ENCODE measurements at regions not wholly inside any gene's neighbourhood (a gene's known extent, or its start where the extent isn't known, plus 50 kb on each side); places are given as distances from the start of the nearest gene placed in this dataset.

DNA sequence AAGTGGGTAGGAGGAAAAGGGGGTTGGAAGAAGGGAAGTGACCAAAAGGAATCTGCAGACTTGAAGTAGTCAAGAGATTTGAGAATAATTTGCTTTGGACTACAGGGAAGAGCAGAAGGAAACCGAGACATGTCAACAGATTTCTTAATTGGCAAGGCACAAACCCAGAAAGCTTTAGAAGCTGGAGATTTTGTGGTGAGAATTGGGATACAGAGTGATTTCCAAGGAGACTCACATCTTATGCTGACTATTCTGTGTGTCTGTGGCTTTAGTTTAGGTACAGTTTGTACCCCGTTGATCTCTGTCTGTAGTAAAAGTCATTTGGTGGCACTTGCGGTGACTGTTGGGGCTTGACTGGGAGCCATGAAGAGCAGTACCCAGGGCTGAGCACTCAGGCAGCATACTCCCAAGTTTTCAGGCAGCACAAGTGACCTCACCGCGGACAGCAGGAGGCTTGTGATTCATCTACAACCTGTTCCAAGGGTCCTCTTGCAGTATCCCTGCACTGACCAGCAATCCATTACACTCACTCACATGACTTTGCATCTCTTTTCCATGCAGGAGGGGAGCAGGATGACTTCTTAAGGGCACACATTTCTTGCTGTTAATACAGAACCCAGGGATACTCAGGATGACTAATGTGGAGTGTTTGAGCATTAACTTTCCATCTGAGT is 97.1 kb upstream of the TNP1 start:
- TF ChIP-seq EZH2 (IDR thresholded peaks at IDR 0.05) (no peak), POLR2AphosphoS5 (IDR thresholded peaks at IDR 0.05; ENCODE audit: borderline replicate concordance, low read depth, low read length) (no peak), FOXP2 (optimal IDR thresholded peaks at IDR 0.05; ENCODE audit: control extremely low read depth, extremely low read length, insufficient read depth) (no peak)

Measured in SK-N-MC (cell line).